HG02885 (cell line): ENCODE measurements at regions not wholly inside any gene's neighbourhood (a gene's known extent, or its start where the extent isn't known, plus 50 kb on each side); places are given as distances from the start of the nearest gene placed in this dataset.
A peak's percentile ranks its signal among the peaks of the same experiment; 100 is the strongest.
"Not testable (repeated sequence)": the region's sequence is repeated elsewhere in the genome, so short reads cannot be mapped to it uniquely, and the experiment has no call there.

Source experiments
- ATAC-seq: cut with Tn5 transposase; IDR thresholded peaks from one replicate; pipeline ENCODE4 v1.9.1; 2021; ENCODE audit warnings: mild to moderate bottlenecking; ENCODE audit not compliant: unreplicated experiment, poor library complexity

DNA sequence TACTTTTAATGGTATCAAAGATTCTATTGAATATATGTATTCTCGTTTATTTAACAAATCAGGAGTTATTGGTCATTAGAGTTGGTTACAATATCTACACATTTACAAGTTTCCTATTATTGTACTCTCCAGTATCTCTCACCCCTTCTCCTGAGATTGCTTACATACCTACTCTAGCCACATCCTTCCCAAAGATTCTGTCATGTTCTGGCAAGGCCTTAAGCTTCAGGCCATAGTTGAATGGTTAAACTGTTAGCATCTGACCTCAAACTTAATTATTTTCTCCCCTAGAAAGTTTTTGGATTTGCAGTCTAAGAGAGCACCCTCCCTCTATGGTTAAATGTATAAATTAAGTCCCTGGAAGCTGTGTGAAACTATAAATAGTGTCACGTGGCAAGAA is 784.2 kb downstream of the GLUD2 start:
- ATAC-seq = no peak

DNA sequence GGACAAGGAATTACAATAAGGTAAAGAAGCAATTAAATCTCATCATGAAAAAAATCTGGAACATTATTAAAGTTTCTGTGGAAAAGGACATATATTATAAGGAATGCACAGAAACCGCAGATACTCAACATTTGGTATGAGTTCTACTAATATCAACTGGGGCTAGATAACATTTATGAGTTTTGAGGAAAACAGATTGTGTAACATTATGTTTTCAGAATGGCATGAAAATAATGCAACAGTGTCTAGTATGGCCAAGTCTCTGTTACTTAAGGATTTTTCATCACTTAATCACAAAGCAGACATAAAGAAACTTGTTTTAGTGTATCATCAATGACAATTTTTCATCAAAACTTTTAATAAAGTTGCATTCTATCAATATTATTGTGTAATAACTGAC is 785.0 kb downstream of the GLUD2 start:
- ATAC-seq = no peak

DNA sequence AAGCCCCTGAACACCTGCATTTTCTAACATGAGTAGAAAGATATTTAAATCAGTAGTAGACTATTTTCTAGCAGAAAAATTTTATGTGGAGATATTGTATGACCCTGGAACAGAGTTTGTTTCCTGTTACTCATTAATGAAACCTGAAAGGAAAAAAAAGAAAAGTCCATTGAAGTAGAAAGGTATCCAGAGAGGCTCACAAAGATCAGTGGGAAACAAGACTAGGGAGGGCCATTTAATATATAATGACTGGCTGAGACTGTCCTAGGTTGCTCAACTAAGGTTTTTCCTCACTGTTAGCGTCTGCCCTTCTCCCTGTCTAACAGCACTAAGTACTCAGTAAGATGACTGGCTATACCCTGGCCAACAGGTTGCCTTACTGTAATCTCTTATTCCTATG is 788.6 kb downstream of the GLUD2 start:
- no peak for ATAC-seq

DNA sequence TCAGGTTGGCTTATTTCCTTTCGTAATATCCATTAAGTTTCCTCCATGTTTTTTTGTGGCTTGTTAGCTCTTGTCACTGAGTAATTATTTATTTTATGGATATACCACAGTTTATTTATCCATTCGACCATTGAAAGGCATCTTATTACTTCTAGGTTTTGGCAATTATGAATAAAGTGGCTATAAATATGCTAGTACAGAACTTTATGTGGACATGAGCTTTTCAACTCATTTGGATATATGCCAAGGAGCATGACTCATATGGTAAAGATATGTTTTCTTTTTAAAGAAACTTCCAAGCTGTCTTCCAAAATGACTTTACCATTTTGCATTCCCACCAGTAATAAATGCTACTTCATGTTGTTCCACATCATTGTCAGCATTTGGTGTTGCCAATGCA is 803.6 kb downstream of the GLUD2 start:
- no peak for ATAC-seq

DNA sequence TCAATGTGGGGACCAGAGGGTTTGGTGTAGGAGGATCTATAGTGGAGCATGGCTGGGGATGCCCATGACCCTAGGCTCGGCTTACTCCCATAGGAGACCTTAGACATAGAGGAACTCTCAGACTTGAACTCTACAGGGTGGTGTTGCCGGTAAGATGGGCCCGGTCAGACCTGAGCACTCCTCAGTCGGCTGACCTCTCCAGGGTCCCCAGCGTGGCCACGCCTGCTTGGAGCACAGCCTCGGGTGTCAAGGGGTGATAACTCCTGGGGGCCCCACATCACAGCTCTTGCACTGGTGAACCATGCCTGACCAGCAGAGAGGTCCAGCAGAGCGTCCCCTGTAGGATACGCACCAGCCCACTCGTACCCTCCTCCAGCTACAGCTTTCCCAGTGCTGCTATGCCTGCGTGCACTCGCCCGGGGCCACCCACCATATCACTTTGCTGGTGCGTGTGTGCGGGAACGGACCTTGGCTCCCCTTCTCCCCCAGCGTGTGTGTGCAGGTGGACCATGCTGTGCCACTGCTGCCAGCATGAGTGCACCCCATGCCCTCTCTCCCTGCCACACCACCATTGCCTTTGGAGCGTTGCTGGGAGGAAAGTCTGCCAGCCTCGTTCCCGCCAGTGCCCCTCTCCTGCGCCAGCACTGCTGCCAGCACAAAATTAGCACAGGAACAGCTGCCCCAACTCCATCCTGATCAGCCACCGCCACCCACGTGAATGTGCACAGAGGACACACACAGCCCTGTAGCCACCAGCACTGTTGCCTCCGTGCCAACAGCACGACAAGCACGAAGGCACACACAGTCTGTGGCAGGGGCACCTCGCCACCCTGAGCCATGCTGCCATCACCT is 806.6 kb downstream of the GLUD2 start:
- no peak for ATAC-seq

DNA sequence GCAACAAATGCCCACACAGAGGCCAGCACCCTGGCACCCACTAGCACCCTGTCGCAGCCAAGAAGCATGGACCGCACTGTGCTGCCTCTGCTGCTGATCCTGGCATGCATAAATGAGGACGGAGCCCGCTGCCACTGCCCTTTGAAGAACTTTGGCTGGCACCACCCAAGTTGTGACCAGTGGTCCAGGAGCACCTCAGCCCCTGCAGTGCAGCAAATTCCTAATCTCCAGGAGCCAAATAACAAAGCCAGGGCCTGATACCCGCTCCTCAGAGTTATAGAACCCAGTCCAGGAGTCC is 807.2 kb downstream of the GLUD2 start:
- no peak for ATAC-seq

DNA sequence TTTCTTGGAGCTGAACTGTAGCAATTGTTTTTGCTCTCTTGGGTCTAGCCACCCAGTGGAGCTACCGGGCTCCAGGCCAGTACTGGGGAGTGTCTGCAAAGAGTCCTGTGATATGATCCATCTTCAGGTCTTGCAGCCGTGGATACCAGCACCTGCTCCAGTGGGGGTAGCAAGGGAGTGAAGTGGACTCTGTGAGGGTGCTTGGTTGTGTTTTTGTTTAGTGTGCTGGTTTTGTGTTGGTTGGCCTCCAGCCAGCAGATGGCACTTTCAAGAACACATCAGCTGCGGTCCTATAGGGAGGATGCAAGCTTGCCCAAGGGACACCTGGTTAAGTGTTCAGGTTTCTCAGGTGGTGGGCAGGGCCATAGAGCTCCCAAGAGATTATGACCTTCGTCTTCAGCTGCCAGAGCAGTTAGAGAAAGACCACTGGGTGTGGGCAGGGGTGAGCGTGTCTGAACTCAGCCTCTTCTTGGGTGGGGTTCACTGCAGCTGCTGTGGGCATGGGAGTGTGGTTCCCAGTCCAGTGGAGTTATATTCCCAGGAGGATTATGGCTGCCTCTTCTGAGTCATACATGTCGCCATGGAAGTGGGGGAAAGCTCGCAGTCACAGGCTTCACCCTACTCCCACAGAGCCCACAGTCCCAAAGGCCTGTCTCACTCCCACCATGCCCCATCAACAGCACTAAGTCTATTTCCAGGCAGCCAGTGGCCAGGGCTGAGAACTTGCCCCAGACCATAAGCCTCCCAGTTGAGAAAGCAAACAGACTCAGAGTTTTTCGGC is 811.6 kb downstream of the GLUD2 start:
- ATAC-seq = no peak

DNA sequence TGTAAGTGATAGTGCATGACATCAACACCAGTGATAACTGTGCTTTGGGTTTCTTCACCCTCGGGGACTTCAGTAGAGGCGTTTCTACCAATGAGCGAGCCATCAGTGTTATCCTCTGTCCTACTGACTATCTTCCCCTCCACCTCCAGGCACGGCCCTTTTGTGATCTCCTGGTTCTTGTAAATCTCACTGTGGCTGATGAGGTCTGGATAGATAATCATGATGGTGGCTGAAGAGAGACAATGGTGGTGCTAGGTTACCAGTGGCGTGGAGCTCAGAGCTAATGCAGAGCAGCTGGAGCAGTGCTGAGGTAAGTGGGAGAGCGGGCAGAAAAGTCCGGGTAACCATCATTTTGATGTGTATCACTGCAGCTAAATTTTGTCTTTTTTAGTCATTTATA is 816.6 kb downstream of the GLUD2 start:
- ATAC-seq = no peak

DNA sequence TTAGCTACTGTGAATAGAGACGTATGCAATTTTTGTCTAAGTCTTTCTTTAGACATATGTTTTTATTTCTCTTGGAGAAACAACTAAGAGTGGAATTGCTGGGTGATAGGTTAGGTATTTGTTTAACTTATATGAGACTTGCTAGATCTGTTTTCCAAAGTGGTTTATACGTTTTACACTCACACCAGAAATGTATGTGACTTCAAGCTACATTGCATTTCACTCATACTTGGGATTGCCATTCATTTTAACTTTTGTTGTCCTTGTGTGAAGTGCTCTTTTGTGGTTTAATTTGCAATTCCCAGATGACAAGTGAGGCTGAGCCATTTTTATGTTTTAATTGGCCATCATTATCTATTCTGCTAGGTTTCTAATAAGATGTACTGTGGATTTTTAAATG is 817.2 kb downstream of the GLUD2 start:
- no peak for ATAC-seq

DNA sequence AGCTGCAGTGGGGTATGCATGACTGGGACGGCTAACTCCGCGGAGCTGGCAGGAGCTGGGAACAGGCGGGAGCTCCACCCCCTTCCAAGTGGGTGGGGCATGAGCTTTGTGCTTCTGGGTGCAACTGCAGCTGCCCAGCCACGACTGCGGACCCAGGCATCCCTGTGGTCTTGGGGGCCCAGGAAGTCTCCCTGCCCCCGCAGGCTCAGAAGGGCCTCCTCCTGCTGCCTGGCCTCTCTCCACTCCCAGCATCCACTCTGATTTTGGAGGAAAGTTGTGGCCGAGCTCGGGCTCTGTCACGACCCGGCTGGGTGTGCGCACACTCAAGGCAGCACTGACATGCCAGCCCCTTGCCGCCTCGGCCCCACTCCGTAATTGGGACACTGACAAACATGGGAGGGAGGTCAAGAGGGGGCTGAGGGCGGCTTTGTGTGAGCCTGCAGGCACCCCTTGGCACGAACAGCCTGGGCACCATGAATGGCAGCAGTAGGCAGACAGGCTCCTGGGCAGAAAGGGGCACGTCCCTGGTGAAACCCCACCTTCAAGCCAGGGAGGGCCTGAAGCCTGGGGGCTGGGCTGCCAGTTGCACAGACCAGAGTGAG is 822.6 kb downstream of the GLUD2 start:
- no peak for ATAC-seq

DNA sequence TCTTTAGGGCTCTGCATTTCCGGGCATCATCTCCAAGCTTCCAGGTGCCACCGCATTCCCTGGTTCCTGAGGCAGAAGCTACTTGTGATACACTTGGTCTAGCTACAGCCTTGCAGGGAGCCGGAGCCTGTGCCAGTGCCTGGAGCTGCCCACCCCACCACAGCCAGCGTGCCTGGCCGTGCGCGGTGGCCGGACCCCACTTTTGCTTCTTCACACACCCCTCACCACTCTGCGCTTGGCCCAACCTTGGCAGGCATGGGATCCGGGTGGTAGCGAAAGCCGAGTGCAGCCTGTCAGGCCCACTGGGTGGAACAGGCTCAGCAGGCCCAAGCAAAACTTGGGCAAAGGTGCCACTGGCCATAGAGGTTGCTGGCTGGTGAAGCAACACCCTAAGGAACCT is 823.7 kb downstream of the GLUD2 start:
- no peak for ATAC-seq

DNA sequence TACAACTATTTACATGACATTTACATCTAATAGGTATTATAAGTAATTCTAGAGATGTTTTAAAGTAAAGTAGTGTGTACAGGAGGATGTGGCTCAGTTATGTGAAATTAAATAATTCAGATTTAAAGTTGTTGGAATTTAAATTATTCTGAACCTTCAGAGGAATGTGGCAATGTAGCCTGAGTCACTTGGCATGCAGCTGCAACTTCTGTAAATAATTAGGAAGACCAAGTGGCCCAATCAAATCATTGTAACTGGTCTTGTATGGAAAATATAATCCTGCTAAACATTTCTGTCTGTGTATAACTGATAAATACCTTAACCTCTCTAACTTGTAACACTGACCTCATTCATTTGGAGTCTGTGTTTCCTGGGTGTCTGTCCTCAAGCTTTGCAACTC is 828.9 kb downstream of the GLUD2 start:
- no peak for ATAC-seq

DNA sequence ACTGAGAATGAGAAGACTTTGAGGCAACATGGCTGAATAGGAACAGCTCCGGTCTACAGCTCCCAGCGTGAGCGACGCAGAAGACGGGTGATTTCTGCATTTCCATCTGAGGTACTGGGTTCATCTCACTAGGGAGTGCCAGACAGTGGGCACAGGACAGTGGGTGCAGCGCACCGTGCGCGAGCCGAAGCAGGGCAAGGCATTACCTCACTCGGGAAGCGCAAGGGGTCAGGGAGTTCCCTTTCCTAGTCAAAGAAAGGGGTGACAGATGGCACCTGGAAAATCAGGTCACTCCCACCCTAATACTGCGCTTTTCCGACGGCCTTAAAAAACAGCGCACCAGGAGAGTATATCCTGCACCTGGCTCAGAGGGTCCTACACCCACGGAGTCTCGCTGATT is 829.9 kb downstream of the GLUD2 start:
- not testable (repeated sequence) for ATAC-seq

DNA sequence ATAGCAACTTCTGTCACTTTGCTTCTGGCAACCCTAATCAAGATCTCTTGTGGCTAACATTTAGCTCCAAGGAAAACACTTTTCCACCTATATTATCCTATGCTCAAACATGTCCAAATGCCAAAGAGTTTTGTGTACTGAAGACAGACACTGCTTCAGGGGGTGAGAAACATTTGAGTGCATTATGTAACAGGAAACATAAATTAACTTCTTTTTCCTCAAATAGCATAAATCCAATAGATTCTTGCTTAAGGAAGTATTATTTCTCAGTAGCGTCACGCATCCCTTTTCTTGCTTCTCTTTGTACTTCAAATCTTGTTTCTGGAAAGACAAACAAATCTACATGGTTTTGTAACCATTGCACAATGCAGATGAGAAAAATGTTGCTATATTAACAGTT is 839.1 kb downstream of the GLUD2 start:
- no peak for ATAC-seq

DNA sequence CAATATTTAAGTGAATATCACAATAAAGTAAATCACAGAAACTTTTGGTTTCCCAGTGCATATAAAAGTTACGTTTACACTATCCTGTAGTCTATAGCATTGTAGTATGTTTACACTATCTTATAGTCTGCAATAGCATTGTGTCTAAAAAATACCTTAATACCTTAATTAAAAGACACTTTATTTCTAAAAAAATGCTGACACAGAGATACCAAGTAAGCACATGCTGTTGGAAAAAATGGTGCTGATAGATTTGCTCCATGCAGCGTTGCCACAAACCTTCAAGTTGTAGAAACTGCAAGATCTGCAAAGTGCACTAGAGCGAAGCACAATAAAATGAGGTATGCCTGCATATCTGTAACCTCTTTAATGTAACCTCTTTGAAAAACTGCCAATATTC is 847.3 kb downstream of the GLUD2 start:
- ATAC-seq = no peak

DNA sequence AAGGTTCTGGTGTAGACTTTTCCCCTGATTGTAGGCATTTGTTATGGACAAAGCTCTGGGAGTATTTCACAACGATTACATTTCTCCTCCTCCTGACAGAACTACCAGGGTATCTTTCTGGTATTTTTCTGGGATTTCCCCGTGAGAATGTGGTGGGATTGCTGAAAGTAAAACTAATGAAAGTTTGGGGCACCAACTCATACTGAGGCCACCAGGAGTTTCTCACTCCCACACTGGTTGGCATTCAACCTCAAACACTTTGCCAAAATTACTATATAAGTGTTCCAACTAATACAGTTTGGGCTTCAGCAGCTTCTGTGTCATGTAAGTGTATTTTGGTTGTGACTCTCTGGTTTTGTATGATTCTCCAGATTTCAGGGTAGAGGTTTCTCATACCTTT is 855.1 kb downstream of the GLUD2 start:
- ATAC-seq = peak; percentile 54

DNA sequence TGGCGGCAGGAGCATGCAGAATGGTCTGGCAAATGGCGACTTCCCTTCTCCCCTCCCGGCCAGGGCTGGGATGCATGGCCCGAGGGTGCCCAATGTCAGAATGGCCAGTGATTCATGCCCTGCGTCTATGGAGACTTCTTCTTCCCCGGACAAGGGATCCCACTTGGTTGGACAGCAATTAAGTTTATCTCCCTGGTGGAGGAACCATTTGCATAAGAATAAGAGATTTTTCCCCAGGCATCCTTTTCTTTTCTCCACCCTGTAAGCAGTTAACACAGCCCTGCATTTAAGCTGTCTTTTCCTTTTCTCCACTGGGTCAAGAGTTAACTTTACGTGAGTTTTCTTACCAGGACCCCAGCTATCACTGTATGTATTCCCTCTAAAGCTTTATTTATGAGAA is 856.6 kb downstream of the GLUD2 start:
- no peak for ATAC-seq

DNA sequence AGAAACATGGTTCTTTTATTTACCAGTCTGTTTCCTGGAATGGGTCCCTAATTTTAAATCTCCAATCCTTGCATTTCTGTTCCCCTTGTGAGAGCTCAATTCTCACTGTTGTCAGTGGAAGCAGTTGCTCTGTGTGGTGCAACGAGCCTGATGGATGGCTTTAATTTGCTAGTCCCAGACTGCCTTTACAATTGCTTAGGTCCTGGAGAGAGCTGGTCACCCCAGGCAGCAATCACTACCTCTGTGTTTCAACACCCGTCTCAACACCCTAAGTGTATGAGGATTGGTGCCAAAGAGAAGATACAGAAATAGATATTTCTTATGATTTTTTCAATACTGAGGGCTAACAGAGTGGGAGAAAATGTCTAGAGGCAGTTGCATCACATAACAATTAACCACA is 873.8 kb downstream of the GLUD2 start:
- ATAC-seq = no peak

DNA sequence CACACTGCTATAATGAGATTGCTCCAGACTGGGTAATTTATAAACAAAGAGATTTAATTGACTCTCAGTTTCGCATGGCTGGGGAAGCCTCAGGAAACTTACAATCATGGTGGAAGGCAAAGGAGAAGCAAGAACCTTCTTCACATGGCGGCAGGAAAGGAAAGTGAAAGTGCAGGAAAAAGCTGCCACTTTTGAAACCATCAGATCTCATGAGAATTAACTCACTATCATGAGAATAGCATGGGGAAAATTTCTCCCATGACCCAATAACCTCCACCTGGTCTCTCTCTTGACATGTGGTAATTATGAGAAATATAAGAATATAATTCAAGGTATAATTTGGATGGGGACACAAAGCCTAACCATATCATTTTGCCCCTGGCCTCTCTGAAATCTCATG is 884.2 kb downstream of the GLUD2 start:
- no peak for ATAC-seq

DNA sequence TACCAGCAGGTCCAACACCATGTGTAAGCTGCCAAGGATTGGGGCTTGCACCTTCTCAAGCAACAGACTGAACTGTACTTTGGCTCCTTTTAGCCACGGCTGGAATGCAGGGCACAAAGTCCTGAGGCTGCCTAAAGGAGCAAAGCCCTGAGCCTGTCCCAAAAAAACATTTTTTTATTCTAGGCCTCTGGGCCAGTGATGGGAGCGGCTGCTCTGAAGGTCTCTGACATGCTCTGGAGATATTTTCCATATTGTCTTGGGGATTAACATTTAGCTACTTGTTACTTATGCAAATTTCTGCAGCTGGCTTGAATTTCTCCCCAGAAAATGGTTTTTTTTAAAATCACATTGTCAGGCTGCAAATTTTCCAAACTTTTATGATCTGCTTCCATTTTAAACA is 885.3 kb downstream of the GLUD2 start:
- ATAC-seq = no peak

DNA sequence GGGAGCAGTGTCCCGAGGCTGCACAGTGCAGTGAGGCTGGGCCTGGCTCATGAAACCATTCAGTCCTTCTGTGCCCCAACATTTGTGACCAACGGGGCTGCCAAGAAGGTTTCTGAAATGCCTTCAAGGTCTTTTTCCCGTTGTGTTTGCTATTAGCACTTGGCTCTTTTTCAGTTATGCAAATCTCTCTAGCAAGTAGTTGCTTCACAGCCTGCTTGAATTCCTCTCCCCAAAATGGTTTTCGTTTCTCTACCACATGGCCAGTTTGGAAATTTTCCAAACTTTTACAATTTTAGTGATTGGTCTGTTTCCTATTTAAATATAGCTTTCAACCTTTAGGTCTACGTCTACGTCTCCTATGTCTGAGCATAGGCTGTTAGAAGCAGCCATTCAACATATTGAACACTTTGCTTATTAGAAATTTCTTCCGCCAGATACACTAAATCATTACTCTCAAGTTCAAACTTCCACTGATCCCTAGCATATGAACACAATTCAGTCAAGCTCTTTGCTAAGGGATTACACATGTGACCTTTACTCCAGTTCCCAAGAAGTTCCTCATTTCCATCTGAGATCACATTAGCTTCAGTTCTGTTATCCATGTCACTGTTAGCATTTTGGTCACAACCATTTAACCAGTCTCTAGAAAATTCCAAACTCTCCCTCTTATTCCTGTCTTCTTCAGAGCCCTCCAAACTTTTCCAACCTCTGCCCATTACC is 901.8 kb downstream of the GLUD2 start:
- ATAC-seq = no peak
